Endodermal cell (in vitro differentiated cells): ENCODE measurements at regions not wholly inside any gene's neighbourhood (a gene's known extent, or its start where the extent isn't known, plus 50 kb on each side); places are given as distances from the start of the nearest gene placed in this dataset.

Source experiments
- DNase-seq: peaks from one replicate; pipeline ENCODE4 v3.0.0-alpha.2; 2017
- H3K27ac ChIP-seq: 2 replicates; pipeline ENCODE4 v1.5.1; 2013; ENCODE audit warnings: mild to moderate bottlenecking, low read depth, low read length, moderate library complexity
- H3K27me3 ChIP-seq: 2 replicates; pipeline ENCODE4 v1.6.1; 2013; ENCODE audit warnings: mild to moderate bottlenecking, low read length, moderate library complexity; ENCODE audit not compliant: insufficient read depth, control insufficient read depth, poor library complexity, severe bottlenecking
- H3K36me3 ChIP-seq: 2 replicates; pipeline ENCODE4 v1.7.0; 2013; ENCODE audit warnings: mild to moderate bottlenecking, low read length, moderate library complexity; ENCODE audit not compliant: control insufficient read depth, insufficient read depth
- H3K4me1 ChIP-seq: one replicate; pipeline ENCODE4 v1.7.0; 2013; ENCODE audit warnings: low read length; ENCODE audit not compliant: control insufficient read depth, insufficient read depth
- H3K4me3 ChIP-seq: 2 replicates; pipeline ENCODE4 v1.5.1; 2013; ENCODE audit warnings: mild to moderate bottlenecking, low read length, moderate library complexity
- H3K9ac ChIP-seq: 2 replicates; pipeline ENCODE4 v1.6.1; 2013; ENCODE audit warnings: mild to moderate bottlenecking, low read length, moderate library complexity; ENCODE audit not compliant: poor library complexity, severe bottlenecking; ENCODE audit errors: extremely low read depth
- H3K9me3 ChIP-seq: 2 replicates; pipeline ENCODE4 v1.6.1; 2013; ENCODE audit warnings: mild to moderate bottlenecking, low read length, moderate library complexity; ENCODE audit not compliant: control insufficient read depth
- H3K27ac Mint-ChIP-seq: 2 replicates; pipeline ENCODE4 v1.8.0; 2020; ENCODE audit warnings: mixed read lengths
- H3K27me3 Mint-ChIP-seq: 2 replicates; pipeline ENCODE4 v1.8.0; 2021; ENCODE audit warnings: mild to moderate bottlenecking, mixed read lengths; ENCODE audit not compliant: insufficient read depth
- H3K36me3 Mint-ChIP-seq: 2 replicates; pipeline ENCODE4 v1.8.0; 2020; ENCODE audit warnings: low read depth, mixed read lengths
- H3K4me1 Mint-ChIP-seq: 2 replicates; pipeline ENCODE4 v1.8.0; 2020; ENCODE audit warnings: mixed read lengths
- H3K4me3 Mint-ChIP-seq: 2 replicates; pipeline ENCODE4 v1.8.0; 2020; ENCODE audit warnings: mild to moderate bottlenecking, moderate library complexity, mixed read lengths
- H3K9me3 Mint-ChIP-seq: 2 replicates; pipeline ENCODE4 v1.8.0; 2020; ENCODE audit warnings: mild to moderate bottlenecking, mixed read lengths
- CTCF ChIP-seq: fragments of 200-600 bp; sonication (generic); conservative IDR thresholded peaks from 2 replicates; pipeline ENCODE4 v1.5.0; 2021; ENCODE audit warnings: antibody characterized with exemption, mild to moderate bottlenecking
- WGBS, 2 experiments: methylation state at CpG; one replicate each; pipeline versions ENCODE4 v1.1.5 to v1.1.7; 2013; ENCODE audit warnings: missing lambda C conversion rate in 2 of 2, mixed read lengths in 1 of 2; ENCODE audit not compliant: insufficient coverage in 1 of 2, insufficient read length in 1 of 2; 5-methylcytosine and 5-hydroxymethylcytosine counted together

GRCh38 chrX:3227526-3227925 is 118.9 kb downstream of the MXRA5 start:
- no peak for TF ChIP-seq CTCF
- no peak overlapping the region for H3K9ac ChIP-seq
- no peak overlapping the region for H3K4me3 Mint-ChIP-seq
- no peak overlapping the region for H3K4me3 ChIP-seq
- H3K27ac ChIP-seq = no peak overlapping the region
- WGBS, 2 experiments = 100% methylated on average over 1 of the region's 1 CpG; no CpG with 5 or more reads in 1 of the 2 experiments
- no peaks in the 10 kb centered on the region for H3K9me3 Mint-ChIP-seq
- H3K4me1 ChIP-seq = no peaks in the 10 kb centered on the region
- DNase-seq = no peak
- no peaks in the 10 kb centered on the region for H3K36me3 ChIP-seq
- H3K9me3 ChIP-seq = no peaks in the 10 kb centered on the region
- no peak overlapping the region for H3K27ac Mint-ChIP-seq
- H3K27me3 ChIP-seq = no peaks in the 10 kb centered on the region
- H3K36me3 Mint-ChIP-seq = no peaks in the 10 kb centered on the region
- peaks cover 7% of the 10 kb centered on the region for H3K4me1 Mint-ChIP-seq
- no peaks in the 10 kb centered on the region for H3K27me3 Mint-ChIP-seq

GRCh38 chrX:3226087-3226486 is 120.4 kb downstream of the MXRA5 start:
- H3K4me1 Mint-ChIP-seq = no peaks in the 10 kb centered on the region
- H3K36me3 ChIP-seq = no peaks in the 10 kb centered on the region
- H3K36me3 Mint-ChIP-seq = no peaks in the 10 kb centered on the region
- no peak for TF ChIP-seq CTCF
- DNase-seq = no peak
- no peak overlapping the region for H3K4me3 Mint-ChIP-seq
- WGBS, 2 experiments = 100% methylated on average over 1 of the region's 2 CpGs; no CpG with 5 or more reads in 1 of the 2 experiments
- no peaks in the 10 kb centered on the region for H3K27me3 Mint-ChIP-seq
- no peaks in the 10 kb centered on the region for H3K4me1 ChIP-seq
- no peak overlapping the region for H3K27ac ChIP-seq
- no peak overlapping the region for H3K9ac ChIP-seq
- H3K9me3 Mint-ChIP-seq = no peaks in the 10 kb centered on the region
- H3K9me3 ChIP-seq = no peaks in the 10 kb centered on the region
- H3K27me3 ChIP-seq = no peaks in the 10 kb centered on the region
- H3K4me3 ChIP-seq = no peak overlapping the region
- H3K27ac Mint-ChIP-seq = no peak overlapping the region

- H3K4me1 Mint-ChIP-seq = no peaks in the 10 kb centered on the region
- WGBS, 2 experiments = 78% methylated on average over 2 of the region's 4 CpGs; no CpG with 5 or more reads in 1 of the 2 experiments
- H3K4me3 ChIP-seq = no peak overlapping the region
Observed at GRCh38 chrX:3221643-3222042, 124.8 kb downstream of the MXRA5 start.

More at GRCh38 chrX:3221643-3222042, 124.8 kb downstream of the MXRA5 start:
- no peaks in the 10 kb centered on the region for H3K4me1 ChIP-seq
- no peak for TF ChIP-seq CTCF
- no peak overlapping the region for H3K9ac ChIP-seq
- no peak for DNase-seq
- Mint-ChIP-seq H3K36me3 (no peaks in the 10 kb centered on the region), H3K27me3 (peaks cover 7% of the 10 kb centered on the region), H3K9me3 (no peaks in the 10 kb centered on the region), H3K4me3 (no peak overlapping the region), H3K27ac (no peak overlapping the region)
- no peaks in the 10 kb centered on the region for H3K9me3 ChIP-seq
- no peaks in the 10 kb centered on the region for H3K36me3 ChIP-seq
- H3K27me3 ChIP-seq = no peaks in the 10 kb centered on the region
- H3K27ac ChIP-seq = no peak overlapping the region
